MG63 (cell line): ENCODE measurements at regions not wholly inside any gene's neighbourhood (a gene's known extent, or its start where the extent isn't known, plus 50 kb on each side); places are given as distances from the start of the nearest gene placed in this dataset.

Experiments
- DNase-seq: peaks from one replicate; pipeline ENCODE4 v3.0.0-alpha.2; 2020
- H3K27me3 ChIP-seq: fragments of 250-450 bp; sonication (Bioruptor Pico); 2 replicates; pipeline ENCODE4 v1.5.1; 2020; ENCODE audit warnings: mild to moderate bottlenecking, moderate library complexity
- H3K36me3 ChIP-seq: fragments of 250-450 bp; sonication (Bioruptor Pico); 2 replicates; pipeline ENCODE4 v1.5.1; 2020; ENCODE audit warnings: mild to moderate bottlenecking, moderate library complexity
- H3K4me3 ChIP-seq: fragments of 250-450 bp; sonication (Bioruptor Pico); 2 replicates; pipeline ENCODE4 v1.5.1; 2020; ENCODE audit warnings: mild to moderate bottlenecking, moderate library complexity
- H3K9me3 ChIP-seq: fragments of 250-450 bp; sonication (Bioruptor Pico); 2 replicates; pipeline ENCODE4 v1.5.1; 2020; ENCODE audit warnings: mild to moderate bottlenecking, moderate library complexity

DNA sequence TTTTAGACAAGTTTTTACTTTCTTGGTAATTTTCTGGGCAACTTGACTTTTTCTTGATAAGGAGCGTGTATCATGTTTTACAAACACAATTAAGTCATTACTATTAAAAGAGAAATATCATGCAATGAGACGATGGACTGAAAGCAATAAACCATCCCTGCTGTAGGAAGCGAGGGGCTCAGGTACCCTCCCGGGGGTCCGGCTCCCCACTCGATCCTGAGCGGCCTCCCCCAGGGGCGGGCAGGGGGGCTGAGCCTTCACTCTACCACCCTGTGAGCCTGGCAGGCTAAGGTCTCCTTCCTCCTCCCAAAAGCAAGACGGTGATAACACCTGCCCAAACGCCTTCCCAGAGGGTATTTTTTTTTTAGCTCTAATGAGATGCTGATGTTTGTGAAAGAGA, 51.8 kb upstream of the ADGRA1 start:
- no peaks in the 10 kb centered on the region for H3K9me3 ChIP-seq
- H3K4me3 ChIP-seq: no peak overlapping the region
- H3K36me3 ChIP-seq: no peaks in the 10 kb centered on the region
- peaks cover 18% of the 10 kb centered on the region for H3K27me3 ChIP-seq
- no peak for DNase-seq

DNA sequence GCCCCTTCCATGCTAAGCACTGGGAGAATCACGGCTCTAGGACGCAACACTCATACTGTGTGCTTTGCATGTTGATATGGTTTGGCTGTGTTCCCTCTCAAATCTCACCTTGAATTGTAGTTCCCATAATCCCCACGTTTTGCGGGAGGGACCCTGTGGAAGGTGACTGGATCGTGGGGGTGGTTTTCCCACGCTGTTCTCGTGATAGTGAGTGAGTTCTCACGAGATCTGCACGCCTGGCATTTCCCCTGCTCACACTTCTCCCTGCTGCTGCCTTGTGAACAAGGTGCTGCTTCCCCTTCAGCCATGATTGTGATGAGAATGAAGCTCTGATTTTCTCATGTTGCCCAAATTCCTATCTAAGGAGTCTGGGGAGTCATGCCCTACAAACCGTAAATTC, 53.0 kb upstream of the ADGRA1 start:
- H3K27me3 ChIP-seq: peaks cover 24% of the 10 kb centered on the region
- no peak for DNase-seq

DNA sequence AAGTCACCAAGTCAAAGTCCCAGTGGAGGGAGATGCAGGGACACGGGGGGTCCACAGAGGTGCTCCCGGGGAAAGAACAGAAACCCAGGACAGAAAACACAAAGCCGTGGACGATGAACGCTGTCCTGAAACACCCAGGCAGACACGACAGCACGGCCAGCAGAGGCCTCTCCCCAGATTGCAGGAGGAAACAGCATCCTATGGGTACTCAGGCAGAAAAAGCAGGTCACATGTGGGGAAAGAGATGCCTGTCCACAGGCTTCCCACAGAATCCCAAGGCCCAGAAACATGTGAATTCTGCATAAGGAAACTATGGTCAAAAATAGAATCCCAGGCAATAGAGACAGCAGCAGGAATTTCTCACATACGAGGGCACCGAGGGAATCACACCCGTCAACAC, 53.6 kb upstream of the ADGRA1 start:
- H3K9me3 ChIP-seq: no peaks in the 10 kb centered on the region
- no peaks in the 10 kb centered on the region for H3K36me3 ChIP-seq
- no peak for DNase-seq
- H3K27me3 ChIP-seq: peaks cover 27% of the 10 kb centered on the region
- no peak overlapping the region for H3K4me3 ChIP-seq

More for the DNA sequence above, 53.0 kb upstream of the ADGRA1 start:
- no peaks in the 10 kb centered on the region for H3K9me3 ChIP-seq
- H3K4me3 ChIP-seq: no peak overlapping the region
- no peaks in the 10 kb centered on the region for H3K36me3 ChIP-seq

DNA sequence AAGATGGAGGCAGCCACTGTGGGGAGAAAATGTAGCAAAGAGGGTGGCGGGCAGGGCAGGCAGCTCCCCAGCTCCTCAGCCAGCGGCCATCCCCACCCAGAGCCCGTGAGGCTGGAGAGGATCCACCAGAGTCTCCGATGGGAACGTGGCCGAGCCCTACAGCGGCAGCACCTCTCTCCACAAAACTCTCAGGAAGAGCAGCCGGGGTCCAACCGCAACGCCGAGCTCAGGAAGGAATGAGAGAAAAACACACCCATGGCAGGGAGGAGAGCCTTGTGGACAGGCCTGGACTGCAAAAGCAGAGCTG, 54.0 kb upstream of the ADGRA1 start:
- Histone ChIP-seq H3K4me3 (no peak overlapping the region), H3K27me3 (peaks cover 27% of the 10 kb centered on the region), H3K36me3 (no peaks in the 10 kb centered on the region), H3K9me3 (no peaks in the 10 kb centered on the region)
- DNase-seq: no peak

DNA sequence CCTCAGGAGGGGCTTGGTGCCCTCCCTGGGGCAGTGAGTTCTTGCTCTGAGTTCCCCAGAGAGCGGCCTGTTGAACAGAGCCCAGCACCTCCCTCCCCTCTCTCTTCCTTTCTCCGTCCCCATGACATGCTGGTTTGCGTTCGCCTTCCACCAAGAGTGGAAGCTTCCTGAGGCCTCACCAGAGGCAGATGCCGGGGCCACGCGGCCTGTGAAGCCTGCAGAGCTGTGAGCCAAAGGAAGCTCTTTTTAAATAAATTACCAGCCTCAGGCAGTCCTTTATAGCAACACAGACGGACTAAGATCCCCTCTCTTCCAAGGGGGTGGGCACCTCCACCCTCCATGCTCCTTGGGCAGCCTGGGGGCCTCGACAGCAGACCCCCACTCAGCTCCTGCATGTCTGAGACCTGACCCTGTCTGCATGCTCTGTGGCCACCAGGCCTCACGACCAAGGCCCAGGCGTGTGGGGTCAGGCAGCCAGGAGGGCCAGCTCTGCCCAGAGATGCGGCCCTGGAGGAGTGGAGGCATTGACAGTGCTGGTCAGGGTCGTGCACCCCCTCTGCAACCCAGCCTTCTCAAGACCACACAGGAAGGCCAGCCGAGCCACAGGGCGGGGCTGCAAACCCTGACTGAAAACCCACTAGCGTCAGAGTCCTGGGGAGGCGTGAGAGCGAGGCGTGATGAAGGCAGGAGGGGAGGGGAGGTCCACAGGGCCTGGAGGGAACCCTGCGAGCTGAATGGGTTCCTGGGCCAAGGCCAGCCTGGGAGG, 54.6 kb upstream of the ADGRA1 start:
- Histone ChIP-seq H3K4me3 (no peak overlapping the region), H3K9me3 (no peaks in the 10 kb centered on the region), H3K36me3 (no peaks in the 10 kb centered on the region), H3K27me3 (peaks cover 26% of the 10 kb centered on the region)
- no peak for DNase-seq

DNA sequence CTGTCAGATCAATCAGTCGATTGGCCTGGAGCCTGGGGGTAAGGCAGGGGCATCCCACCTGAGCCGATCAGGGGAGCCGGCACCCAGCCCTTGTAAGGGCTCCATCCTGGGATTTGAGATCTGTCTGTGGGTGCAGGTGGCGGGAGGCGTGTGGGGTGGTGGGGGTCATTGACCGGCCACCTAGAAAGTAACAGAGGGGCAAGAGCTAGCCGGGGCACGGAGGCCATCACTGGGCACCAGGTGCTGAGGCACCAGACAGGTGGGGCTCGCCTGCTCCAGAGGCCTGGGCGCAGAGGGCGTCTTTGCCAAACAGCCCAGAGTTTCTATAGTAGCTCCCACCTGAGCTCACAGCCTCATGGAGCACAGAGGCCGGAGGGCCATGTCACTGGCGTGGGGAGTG, 55.5 kb upstream of the ADGRA1 start:
- no peak for DNase-seq
- H3K36me3 ChIP-seq: no peaks in the 10 kb centered on the region

DNA sequence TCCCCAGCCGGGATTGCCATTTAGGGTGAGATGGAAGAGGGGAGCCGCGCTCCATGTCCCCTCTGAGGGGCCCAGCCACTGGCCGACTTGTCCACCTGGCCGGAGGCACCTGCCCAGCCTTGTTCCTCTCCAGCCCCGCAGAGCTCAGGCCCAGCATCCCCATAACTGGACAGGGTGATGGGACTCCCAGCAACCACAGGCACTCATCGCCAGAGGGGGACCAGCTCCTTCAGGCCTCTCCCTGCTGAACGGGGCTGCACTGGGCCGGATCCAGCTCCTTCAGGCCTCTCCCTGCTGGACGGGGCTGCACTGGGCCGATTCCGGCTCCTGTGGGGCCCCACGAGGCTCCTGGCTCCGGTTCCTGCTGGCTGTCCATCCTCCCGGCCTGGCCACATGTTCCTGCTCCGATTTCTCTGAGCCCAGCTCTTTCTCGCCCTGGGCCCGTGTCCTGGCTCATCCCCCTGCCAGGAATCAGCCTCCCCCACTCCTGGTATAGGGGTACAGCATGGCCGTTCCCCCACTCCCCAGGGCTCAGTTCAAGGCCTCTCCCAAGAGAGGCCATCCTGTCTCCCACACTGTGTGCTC, 56.1 kb upstream of the ADGRA1 start:
- Histone ChIP-seq H3K9me3 (no peaks in the 10 kb centered on the region), H3K27me3 (peaks cover 30% of the 10 kb centered on the region), H3K36me3 (no peaks in the 10 kb centered on the region), H3K4me3 (no peak overlapping the region)
- no peak for DNase-seq

More for the DNA sequence above, 55.5 kb upstream of the ADGRA1 start:
- H3K4me3 ChIP-seq: no peak overlapping the region
- H3K9me3 ChIP-seq: no peaks in the 10 kb centered on the region
- H3K27me3 ChIP-seq: peaks cover 30% of the 10 kb centered on the region

DNA sequence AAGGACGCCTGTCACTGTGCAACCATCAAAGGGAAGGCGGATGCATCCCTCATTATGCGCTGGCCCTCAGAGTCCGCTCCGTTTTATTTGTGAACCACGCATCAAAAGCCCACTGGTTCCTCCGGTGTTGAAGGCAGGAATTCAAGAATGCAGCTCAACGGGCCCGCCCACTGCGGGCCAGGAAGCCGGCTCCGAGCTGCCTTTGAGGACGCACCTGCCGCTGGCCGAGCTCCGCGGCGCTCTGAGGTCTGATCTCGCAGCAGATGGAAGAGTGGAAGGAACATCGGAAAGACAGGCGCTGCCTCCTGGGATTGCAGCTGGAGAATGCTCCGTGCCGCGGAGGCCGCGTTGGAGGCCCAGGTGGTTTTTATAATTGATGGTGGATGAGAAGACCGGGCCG, 56.9 kb upstream of the ADGRA1 start:
- H3K9me3 ChIP-seq: no peaks in the 10 kb centered on the region
- no peak overlapping the region for H3K4me3 ChIP-seq
- H3K27me3 ChIP-seq: peaks cover 28% of the 10 kb centered on the region
- DNase-seq: no peak
- H3K36me3 ChIP-seq: no peaks in the 10 kb centered on the region

DNA sequence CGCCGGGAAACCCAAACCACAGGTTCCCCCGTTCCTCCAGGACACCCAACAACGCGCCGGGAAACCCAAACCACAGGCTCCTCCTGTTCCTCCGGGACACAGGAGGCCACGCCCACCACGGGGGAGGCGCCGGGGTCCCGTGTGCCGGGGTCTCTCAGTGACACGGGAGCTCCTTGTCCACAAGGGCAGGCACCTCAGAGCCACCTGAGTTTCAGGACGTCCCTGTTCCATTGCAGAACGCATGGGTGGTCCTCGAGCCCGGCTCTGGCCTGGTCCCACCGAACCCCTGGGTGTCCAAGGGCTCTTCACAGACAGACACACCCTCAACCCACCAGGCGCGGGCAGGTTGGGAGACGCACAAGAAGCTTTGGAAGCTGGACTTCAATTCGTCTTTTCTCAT, 57.6 kb upstream of the ADGRA1 start:
- DNase-seq: no peak
- Histone ChIP-seq H3K27me3 (peaks cover 27% of the 10 kb centered on the region), H3K9me3 (no peaks in the 10 kb centered on the region), H3K36me3 (no peaks in the 10 kb centered on the region), H3K4me3 (no peak overlapping the region)

DNA sequence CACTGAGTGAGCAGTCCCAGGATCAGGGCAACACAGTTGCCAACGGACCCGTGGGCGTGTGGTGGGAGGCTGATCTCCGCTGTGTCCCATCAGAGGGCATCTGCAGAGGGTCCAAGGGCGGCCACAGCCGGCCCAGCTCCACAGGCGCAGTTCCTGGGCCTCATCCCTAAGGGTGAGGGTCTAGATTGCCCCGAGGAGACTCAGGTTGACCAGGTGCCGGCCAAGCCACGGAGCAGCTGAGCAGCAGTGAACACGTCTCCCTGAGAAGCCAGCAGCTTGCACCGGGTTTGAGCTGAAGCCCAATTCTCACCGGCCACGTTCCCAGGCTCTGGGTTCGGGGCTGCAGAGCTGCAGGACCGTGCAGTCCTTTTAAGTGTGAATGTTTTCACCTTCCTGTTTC, 58.8 kb upstream of the ADGRA1 start:
- Histone ChIP-seq H3K4me3 (no peak overlapping the region), H3K27me3 (peaks cover 36% of the 10 kb centered on the region), H3K36me3 (no peaks in the 10 kb centered on the region), H3K9me3 (no peaks in the 10 kb centered on the region)
- no peak for DNase-seq

DNA sequence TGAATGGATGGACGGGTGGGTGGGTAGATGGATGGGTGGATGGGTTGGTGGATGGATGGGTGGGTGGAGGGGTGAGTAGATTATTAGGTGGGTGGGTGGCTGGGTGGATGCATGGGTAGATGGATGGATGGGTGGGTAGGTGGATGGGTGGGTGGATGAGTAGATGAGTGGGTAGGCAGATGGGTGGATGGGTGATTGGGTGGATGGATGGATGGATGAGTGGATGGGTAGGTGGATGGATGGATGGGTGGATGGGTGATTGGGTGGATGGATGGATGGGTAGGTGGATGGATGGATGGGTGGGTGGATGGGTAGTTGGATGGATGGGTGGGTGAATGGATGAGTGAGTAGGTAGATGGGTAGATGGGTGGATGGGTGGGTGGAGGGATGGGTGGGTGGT, 59.6 kb upstream of the ADGRA1 start:
- peaks cover 36% of the 10 kb centered on the region for H3K27me3 ChIP-seq
- DNase-seq: no peak
- H3K9me3 ChIP-seq: no peaks in the 10 kb centered on the region
- H3K4me3 ChIP-seq: no peak overlapping the region
- H3K36me3 ChIP-seq: no peaks in the 10 kb centered on the region

DNA sequence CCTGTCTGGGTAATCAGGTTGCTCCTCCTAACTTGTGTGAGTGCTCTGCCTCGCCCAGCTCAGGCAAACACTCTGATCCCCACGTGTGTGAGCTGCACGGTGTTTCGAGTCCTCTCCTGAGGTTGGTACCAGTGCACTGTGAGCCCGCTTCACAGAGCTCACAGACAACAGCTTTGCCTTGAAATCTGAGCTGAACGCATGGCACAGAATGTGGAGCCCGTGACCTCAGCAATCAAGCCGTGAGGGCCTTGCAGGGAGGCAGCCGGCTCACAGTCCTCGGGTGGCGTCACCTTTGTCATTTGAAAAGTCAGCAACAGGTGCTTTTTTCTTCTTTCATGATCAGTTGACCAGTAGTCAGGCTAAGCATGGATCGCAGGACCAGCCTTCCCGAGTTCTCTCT, 60.2 kb upstream of the ADGRA1 start:
- peaks cover 36% of the 10 kb centered on the region for H3K27me3 ChIP-seq
- H3K9me3 ChIP-seq: no peaks in the 10 kb centered on the region
- H3K4me3 ChIP-seq: no peak overlapping the region
- DNase-seq: no peak
- no peaks in the 10 kb centered on the region for H3K36me3 ChIP-seq

DNA sequence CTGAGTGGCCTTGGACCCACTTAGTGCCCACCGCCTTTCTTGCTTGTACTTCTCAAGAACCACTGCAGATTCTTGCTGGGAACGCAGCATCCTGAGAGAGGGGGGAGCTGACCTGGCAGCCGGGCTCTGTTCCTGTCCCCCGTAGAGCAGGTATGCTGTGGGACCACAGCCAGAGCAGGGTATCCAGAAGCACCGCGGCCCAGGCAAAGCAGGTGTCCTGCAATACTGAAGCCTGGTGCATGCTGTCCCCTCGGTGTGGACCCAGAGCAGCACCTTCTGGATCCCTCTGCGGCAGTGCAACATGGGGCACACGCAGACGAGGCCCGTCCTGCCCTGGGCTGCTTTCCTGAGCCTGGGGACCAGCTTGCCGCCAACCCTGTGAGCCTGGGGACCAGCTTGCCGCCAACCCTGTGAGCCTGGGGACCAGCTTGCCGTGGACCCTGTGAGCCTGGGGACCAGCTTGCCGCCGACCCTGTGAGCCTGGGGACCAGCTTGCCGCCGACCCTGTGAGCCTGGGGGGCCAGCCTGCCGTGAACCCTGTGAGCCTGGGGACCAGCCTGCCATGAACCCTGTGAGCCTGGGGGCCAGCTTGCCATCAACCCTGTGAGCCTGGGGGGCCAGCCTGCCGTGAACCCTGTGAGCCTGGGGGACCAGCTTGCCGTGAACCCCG, 60.9 kb upstream of the ADGRA1 start:
- DNase-seq: no peak
- peaks cover 36% of the 10 kb centered on the region for H3K27me3 ChIP-seq
- no peak overlapping the region for H3K4me3 ChIP-seq
- H3K9me3 ChIP-seq: no peaks in the 10 kb centered on the region
- H3K36me3 ChIP-seq: no peaks in the 10 kb centered on the region

DNA sequence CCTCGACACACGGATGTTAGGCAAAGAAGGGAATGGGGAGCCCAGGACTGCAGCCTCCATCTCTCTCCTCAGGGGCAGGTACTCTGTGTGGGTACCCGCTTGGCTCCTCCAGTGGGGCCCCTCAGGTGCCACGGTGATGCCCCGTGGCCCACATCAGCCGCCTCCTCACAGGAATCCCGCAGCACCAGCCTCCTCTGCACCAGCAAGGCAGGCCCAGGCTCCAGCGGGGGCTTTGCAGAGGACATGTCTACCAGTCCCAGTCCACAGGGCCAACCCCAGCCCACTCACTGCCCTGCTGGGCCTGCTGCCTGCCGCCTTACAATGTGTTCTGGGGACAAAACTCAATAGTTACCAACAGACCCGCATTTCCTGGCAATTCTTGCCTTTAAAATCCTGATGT, 61.6 kb upstream of the ADGRA1 start:
- no peaks in the 10 kb centered on the region for H3K9me3 ChIP-seq
- no peaks in the 10 kb centered on the region for H3K36me3 ChIP-seq
- peaks cover 36% of the 10 kb centered on the region for H3K27me3 ChIP-seq
- no peak for DNase-seq
- H3K4me3 ChIP-seq: no peak overlapping the region

DNA sequence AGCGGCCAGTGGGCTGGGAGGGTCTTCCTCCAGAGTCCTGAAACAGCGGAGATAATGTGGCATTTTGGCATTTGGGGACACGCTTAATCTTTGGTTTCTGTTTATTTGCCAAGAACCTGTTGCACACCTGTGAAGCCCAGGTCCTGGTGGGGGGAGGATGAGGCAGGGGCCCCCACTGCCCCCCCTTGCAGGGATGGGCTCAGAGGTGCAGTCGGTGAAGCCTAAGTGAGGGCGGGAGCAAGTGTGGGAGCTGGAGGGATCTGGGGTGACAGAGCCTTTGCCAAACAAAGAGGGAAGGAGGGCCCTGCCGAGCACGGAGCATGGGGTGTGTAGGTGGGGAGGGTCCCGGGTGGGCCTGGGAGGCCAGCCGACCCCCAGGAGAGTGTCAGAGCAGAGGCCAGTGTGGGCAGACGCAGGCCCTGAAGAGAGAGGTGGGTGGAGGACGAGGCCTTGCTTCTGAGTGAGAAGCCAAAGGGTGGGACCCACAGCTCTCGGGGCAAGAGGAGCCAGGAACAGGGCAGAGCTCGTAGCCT, 62.1 kb upstream of the ADGRA1 start:
- Histone ChIP-seq H3K36me3 (no peaks in the 10 kb centered on the region), H3K9me3 (no peaks in the 10 kb centered on the region), H3K4me3 (no peak overlapping the region), H3K27me3 (peaks cover 32% of the 10 kb centered on the region)
- DNase-seq: no peak

DNA sequence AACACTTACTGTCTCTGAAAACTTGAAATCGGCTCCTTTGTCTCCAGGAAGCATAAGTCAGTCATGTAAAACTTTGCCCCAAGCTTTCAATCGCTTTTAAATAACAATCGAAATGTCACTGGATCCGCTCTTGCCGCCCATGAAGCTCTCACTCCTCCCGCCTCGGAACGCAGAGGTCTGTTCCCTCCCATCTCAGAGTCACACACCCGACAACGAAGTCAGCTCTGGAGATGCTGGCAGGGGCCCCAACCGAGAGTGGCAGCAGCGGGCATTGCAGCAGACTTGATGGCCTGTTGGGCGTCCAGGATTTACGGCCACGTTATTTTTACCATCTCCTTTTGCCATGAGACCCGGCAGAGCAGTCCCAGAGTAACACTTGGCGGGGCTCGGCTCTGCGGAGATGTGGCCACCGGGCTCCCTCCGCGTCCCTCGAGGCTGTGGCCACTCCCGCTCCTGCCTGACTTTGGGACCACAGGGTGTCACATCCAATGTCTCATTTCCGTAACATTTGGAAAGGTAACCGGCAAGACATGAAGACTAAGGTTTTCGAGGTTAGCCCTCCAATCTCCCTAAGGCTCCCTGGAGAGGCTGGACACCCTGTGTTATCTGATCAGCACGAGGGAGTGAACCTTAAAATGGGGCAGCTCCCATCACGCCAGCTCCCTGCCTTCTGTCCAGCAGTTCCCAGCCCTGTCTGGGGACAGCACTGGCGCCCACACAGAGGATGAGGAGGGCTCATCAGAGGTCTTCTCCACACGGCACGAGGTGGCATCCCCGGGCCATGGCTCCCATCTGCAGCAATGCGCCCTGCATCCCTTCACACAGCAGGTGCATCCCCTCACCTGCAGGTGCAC, 62.8 kb upstream of the ADGRA1 start:
- no peaks in the 10 kb centered on the region for H3K36me3 ChIP-seq
- H3K4me3 ChIP-seq: no peak overlapping the region
- H3K27me3 ChIP-seq: peaks cover 27% of the 10 kb centered on the region
- DNase-seq: peak; percentile 19
- H3K9me3 ChIP-seq: no peaks in the 10 kb centered on the region

DNA sequence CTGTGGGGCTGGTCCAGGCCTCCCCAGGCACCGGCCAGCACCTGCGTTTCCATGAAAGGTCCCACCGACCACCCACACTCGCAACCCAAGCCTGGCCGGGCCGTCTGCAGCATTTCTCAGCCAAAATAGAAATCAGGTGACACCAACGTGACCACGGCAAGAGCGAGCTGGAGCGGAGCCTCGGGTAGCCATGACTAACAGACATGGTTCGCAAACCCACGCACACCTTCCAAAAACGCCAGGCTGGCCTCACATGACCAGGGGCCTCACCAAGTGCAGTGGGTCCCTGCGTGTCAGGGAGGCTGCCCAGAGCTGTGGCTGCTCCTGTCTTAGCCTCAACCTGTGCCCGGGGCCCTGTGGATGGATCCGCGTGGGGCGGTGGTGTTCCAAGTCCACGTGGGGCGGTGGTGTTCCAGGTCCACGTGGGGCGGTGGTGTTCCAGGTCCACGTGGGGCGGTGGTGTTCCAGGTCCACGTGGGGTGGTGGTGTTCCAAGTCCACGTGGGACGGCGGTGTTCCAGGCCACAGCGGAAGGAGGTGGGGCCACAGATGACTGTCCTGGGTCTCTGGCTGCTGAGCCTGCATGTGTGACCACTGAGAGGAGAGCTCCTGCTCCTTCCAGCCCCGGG, 64.4 kb upstream of the ADGRA1 start:
- no peak overlapping the region for H3K4me3 ChIP-seq
- no peak for DNase-seq

More for the DNA sequence above, 64.4 kb upstream of the ADGRA1 start:
- no peaks in the 10 kb centered on the region for H3K36me3 ChIP-seq
- peaks cover 17% of the 10 kb centered on the region for H3K27me3 ChIP-seq
- H3K9me3 ChIP-seq: no peaks in the 10 kb centered on the region
